Osteocyte (in vitro differentiated cells): ENCODE measurements at regions not wholly inside any gene's neighbourhood (a gene's known extent, or its start where the extent isn't known, plus 50 kb on each side); places are given as distances from the start of the nearest gene placed in this dataset.

Experiments
- DNase-seq: peaks from one replicate; pipeline ENCODE4 v3.0.0; 2021; ENCODE audit warnings: mixed read lengths; ENCODE audit not compliant: unreplicated experiment; ENCODE audit errors: extremely low spot score
- H3K27ac Mint-ChIP-seq: one replicate; pipeline ENCODE4 v1.8.0; 2021; ENCODE audit warnings: mild to moderate bottlenecking, mixed read lengths; ENCODE audit not compliant: unreplicated experiment
- H3K27me3 Mint-ChIP-seq: one replicate; pipeline ENCODE4 v1.8.0; 2021; ENCODE audit warnings: mixed read lengths; ENCODE audit not compliant: unreplicated experiment
- H3K36me3 Mint-ChIP-seq: one replicate; pipeline ENCODE4 v1.8.0; 2021; ENCODE audit warnings: mixed read lengths; ENCODE audit not compliant: unreplicated experiment
- H3K4me1 Mint-ChIP-seq: one replicate; pipeline ENCODE4 v1.8.0; 2021; ENCODE audit warnings: mixed read lengths; ENCODE audit not compliant: unreplicated experiment
- H3K4me3 Mint-ChIP-seq: one replicate; pipeline ENCODE4 v1.8.0; 2021; ENCODE audit warnings: mild to moderate bottlenecking, moderate library complexity, mixed read lengths; ENCODE audit not compliant: unreplicated experiment
- H3K9me3 Mint-ChIP-seq: one replicate; pipeline ENCODE4 v1.8.0; 2021; ENCODE audit warnings: mixed read lengths; ENCODE audit not compliant: unreplicated experiment
- CTCF ChIP-seq: fragments of 200-600 bp; sonication (generic); IDR thresholded peaks from 2 replicates; pipeline ENCODE4 v1.5.0; 2021; ENCODE audit warnings: antibody characterized with exemption, mild to moderate bottlenecking, moderate library complexity

GRCh38 chr20:48326868-48327267 lies 500.9 kb downstream of the PREX1 start:
- DNase-seq: no peak
- Mint-ChIP-seq H3K36me3 (no peaks in the 10 kb centered on the region), H3K9me3 (no peaks in the 10 kb centered on the region), H3K27ac (no peak overlapping the region), H3K4me3 (no peak overlapping the region), H3K27me3 (peaks cover 51% of the 10 kb centered on the region), H3K4me1 (peaks cover 15% of the 10 kb centered on the region)
- TF ChIP-seq CTCF: no peak

- Mint-ChIP-seq H3K9me3 (no peaks in the 10 kb centered on the region), H3K27ac (no peak overlapping the region), H3K27me3 (peaks cover 48% of the 10 kb centered on the region), H3K4me3 (no peak overlapping the region), H3K4me1 (peaks cover 15% of the 10 kb centered on the region), H3K36me3 (no peaks in the 10 kb centered on the region)
- no peak for DNase-seq
- TF ChIP-seq CTCF: no peak
Measured at GRCh38 chr20:48326434-48326691, 501.4 kb downstream of the PREX1 start.

GRCh38 chr20:48325656-48326433 lies 502.0 kb downstream of the PREX1 start:
- TF ChIP-seq CTCF: no peak
- Mint-ChIP-seq H3K4me3 (no peak overlapping the region), H3K4me1 (peaks cover 15% of the 10 kb centered on the region), H3K9me3 (no peaks in the 10 kb centered on the region), H3K36me3 (no peaks in the 10 kb centered on the region), H3K27ac (no peak overlapping the region), H3K27me3 (peaks cover 45% of the 10 kb centered on the region)
- no peak for DNase-seq

- Mint-ChIP-seq H3K27me3 (peaks cover 47% of the 10 kb centered on the region), H3K36me3 (no peaks in the 10 kb centered on the region), H3K4me3 (no peak overlapping the region), H3K4me1 (peaks cover 8% of the 10 kb centered on the region), H3K27ac (no peak overlapping the region), H3K9me3 (no peaks in the 10 kb centered on the region)
- TF ChIP-seq CTCF: no peak
- no peak for DNase-seq
Measured at GRCh38 chr20:48324744-48325143, 503.1 kb downstream of the PREX1 start.

- no peaks in the 10 kb centered on the region for H3K9me3 Mint-ChIP-seq
- H3K4me1 Mint-ChIP-seq: no peaks in the 10 kb centered on the region
- no peak overlapping the region for H3K27ac Mint-ChIP-seq
- no peak for DNase-seq
- H3K36me3 Mint-ChIP-seq: no peaks in the 10 kb centered on the region
- TF ChIP-seq CTCF: no peak
- peaks cover 71% of the 10 kb centered on the region for H3K27me3 Mint-ChIP-seq
- no peak overlapping the region for H3K4me3 Mint-ChIP-seq
Measured at GRCh38 chr20:48321271-48321670, 506.5 kb downstream of the PREX1 start.
